Parathyroid adenoma (tissue), 2 donors: ENCODE measurements at regions not wholly inside any gene's neighbourhood (a gene's known extent, or its start where the extent isn't known, plus 50 kb on each side); places are given as distances from the start of the nearest gene placed in this dataset.

ENCODE experiments used
- H2AFZ ChIP-seq: fragments of 300-600 bp; sonication (generic); one replicate; pipeline ENCODE4 v1.7.0; 2017; ENCODE audit warnings: antibody characterized with exemption, mild to moderate bottlenecking
- H3K27ac ChIP-seq: fragments of 300-600 bp; sonication (generic); one replicate; pipeline ENCODE4 v1.7.0; 2017
- H3K27me3 ChIP-seq: fragments of 300-600 bp; sonication (generic); one replicate; pipeline ENCODE4 v1.7.0; 2017; ENCODE audit warnings: low read length; ENCODE audit not compliant: control insufficient read depth, insufficient read depth
- H3K36me3 ChIP-seq: fragments of 300-600 bp; sonication (generic); one replicate; pipeline ENCODE4 v1.7.0; 2017; ENCODE audit warnings: low read length; ENCODE audit not compliant: control insufficient read depth, insufficient read depth
- H3K4me1 ChIP-seq: fragments of 300-600 bp; sonication (generic); one replicate; pipeline ENCODE4 v1.7.0; 2017; ENCODE audit warnings: control low read depth
- H3K4me2 ChIP-seq: fragments of 300-600 bp; sonication (generic); one replicate; pipeline ENCODE4 v1.7.0; 2017; ENCODE audit warnings: low read length
- H3K4me3 ChIP-seq: fragments of 300-600 bp; sonication (generic); one replicate; pipeline ENCODE4 v1.7.0; 2017; ENCODE audit warnings: low read depth, low read length
- H3K79me2 ChIP-seq: fragments of 300-600 bp; sonication (generic); one replicate; pipeline ENCODE4 v1.7.0; 2017; ENCODE audit warnings: control low read depth
- H3K9ac ChIP-seq: fragments of 300-600 bp; sonication (generic); one replicate; pipeline ENCODE4 v1.7.0; 2017; ENCODE audit warnings: mild to moderate bottlenecking
- H3K9me3 ChIP-seq: fragments of 300-600 bp; sonication (generic); one replicate; pipeline ENCODE4 v1.7.0; 2017; ENCODE audit warnings: low read length; ENCODE audit not compliant: control insufficient read depth
- TF ChIP-seq, protein P1 (sequence below): fragments of 300-600 bp; sonication (generic); IDR thresholded peaks from one replicate; pipeline ENCODE4 v1.7.0; 2017; ENCODE audit warnings: antibody characterized with exemption, mild to moderate bottlenecking
- donor health status: primary hyperparathyroidism.

DNA sequence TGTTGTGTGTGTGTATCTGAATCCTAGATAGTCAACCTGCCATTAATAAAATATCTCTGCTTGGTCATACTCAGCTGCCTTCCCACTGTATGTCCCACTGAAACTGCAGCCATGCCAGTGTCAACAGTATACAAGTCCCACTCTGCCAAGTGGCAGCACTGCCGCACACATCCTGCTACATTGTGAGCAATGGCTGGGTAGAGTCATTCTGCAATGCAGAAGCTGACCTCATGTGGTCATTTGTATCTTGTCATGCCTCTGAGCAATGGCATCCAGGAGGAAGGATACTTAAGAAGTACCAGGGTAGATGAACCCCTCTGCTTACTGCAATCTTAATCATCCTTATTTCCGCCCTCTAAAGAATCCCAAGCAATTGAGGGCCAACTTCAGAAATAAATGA is 302.2 kb upstream of the DDX18 start:
- Histone ChIP-seq H3K36me3 (no peaks in the 10 kb centered on the region), H3K4me1 (no peaks in the 10 kb centered on the region), H3K27ac (no peak overlapping the region), H3K79me2 (no peaks in the 10 kb centered on the region), H3K9me3 (no peaks in the 10 kb centered on the region), H3K4me2 (no peak overlapping the region), H3K4me3 (no peak overlapping the region), H2AFZ (no peak overlapping the region), H3K27me3 (no peaks in the 10 kb centered on the region), H3K9ac (no peak overlapping the region)
- TF ChIP-seq, protein P1, sequence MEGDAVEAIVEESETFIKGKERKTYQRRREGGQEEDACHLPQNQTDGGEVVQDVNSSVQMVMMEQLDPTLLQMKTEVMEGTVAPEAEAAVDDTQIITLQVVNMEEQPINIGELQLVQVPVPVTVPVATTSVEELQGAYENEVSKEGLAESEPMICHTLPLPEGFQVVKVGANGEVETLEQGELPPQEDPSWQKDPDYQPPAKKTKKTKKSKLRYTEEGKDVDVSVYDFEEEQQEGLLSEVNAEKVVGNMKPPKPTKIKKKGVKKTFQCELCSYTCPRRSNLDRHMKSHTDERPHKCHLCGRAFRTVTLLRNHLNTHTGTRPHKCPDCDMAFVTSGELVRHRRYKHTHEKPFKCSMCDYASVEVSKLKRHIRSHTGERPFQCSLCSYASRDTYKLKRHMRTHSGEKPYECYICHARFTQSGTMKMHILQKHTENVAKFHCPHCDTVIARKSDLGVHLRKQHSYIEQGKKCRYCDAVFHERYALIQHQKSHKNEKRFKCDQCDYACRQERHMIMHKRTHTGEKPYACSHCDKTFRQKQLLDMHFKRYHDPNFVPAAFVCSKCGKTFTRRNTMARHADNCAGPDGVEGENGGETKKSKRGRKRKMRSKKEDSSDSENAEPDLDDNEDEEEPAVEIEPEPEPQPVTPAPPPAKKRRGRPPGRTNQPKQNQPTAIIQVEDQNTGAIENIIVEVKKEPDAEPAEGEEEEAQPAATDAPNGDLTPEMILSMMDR: no peak

- TF ChIP-seq, protein P1: no peak
- Histone ChIP-seq H2AFZ (no peak overlapping the region), H3K4me3 (no peak overlapping the region), H3K27me3 (no peaks in the 10 kb centered on the region), H3K9me3 (no peaks in the 10 kb centered on the region), H3K4me1 (no peaks in the 10 kb centered on the region), H3K36me3 (no peaks in the 10 kb centered on the region), H3K27ac (no peak overlapping the region), H3K4me2 (no peak overlapping the region), H3K9ac (no peak overlapping the region), H3K79me2 (no peaks in the 10 kb centered on the region)
Observed at GRCh38 chr2:117514371-117514770, 300.1 kb upstream of the DDX18 start.

DNA sequence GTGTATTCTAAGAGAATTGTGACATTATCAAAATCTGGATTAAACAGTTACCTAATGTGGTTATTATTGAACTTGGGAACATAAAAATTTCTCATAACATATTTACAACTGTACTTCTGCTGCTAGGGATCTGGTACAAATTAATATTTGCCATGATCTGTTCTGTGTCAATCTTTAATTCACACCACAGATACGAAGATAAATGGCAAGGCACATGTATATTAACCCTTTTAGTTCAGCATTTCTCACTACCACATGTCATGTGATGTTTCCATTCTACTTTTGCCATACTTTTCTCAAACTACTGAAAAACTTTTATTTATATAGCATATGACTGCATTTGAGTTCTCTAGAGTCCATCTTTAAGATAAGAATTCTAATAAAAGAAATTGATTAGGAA is 295.3 kb upstream of the DDX18 start:
- Histone ChIP-seq H3K27ac (no peak overlapping the region), H2AFZ (no peak overlapping the region), H3K4me1 (no peaks in the 10 kb centered on the region), H3K4me3 (no peak overlapping the region), H3K9ac (no peak overlapping the region), H3K9me3 (no peaks in the 10 kb centered on the region), H3K27me3 (no peaks in the 10 kb centered on the region), H3K36me3 (no peaks in the 10 kb centered on the region), H3K79me2 (no peaks in the 10 kb centered on the region), H3K4me2 (no peak overlapping the region)
- TF ChIP-seq, protein P1: no peak

DNA sequence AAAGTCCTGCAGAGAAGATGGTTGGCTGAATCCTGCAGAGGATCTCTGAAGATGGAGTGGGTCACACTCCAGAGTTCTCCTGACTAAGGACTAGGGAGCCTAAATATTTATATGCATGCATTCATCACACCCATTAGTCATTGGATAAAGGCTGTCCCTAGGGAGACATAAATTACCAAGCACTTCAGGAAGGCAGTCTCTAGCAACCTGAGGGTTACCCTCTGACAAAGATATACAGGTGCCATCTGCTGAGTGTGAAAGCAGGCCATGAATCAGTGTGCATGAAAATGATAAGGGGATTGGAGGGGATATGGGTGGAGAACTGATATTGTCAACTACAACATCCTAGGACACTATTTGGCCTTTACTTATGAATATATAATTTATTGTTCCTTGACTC is 294.8 kb upstream of the DDX18 start:
- no peaks in the 10 kb centered on the region for H3K79me2 ChIP-seq
- H3K27me3 ChIP-seq: no peaks in the 10 kb centered on the region
- no peak overlapping the region for H3K9ac ChIP-seq
- TF ChIP-seq, protein P1: no peak
- no peak overlapping the region for H3K4me2 ChIP-seq
- H3K36me3 ChIP-seq: no peaks in the 10 kb centered on the region
- H3K9me3 ChIP-seq: no peaks in the 10 kb centered on the region
- no peak overlapping the region for H3K4me3 ChIP-seq
- no peaks in the 10 kb centered on the region for H3K4me1 ChIP-seq
- no peak overlapping the region for H3K27ac ChIP-seq
- H2AFZ ChIP-seq: no peak overlapping the region

DNA sequence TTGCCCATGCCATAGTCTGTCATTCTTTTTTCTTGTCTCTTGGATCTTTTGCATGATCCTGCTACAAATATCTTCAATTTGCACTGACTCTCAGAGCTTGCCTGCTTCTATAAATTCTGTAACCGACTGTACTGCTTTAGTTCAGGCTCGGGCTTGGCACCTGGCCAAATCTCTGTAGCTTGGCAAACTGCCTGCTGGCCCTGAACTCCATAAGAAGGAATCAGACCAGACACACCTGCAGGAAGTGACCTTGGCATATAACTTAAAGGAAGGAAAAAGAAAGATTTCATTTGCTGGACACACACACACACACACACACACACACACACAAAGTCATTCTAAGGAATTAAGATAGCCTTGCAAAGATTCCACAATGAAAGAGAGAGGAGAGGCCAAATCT is 291.2 kb upstream of the DDX18 start:
- no peak overlapping the region for H3K4me3 ChIP-seq
- no peak overlapping the region for H3K9ac ChIP-seq
- no peak overlapping the region for H2AFZ ChIP-seq
- no peaks in the 10 kb centered on the region for H3K4me1 ChIP-seq
- H3K27me3 ChIP-seq: no peaks in the 10 kb centered on the region
- no peaks in the 10 kb centered on the region for H3K79me2 ChIP-seq
- H3K36me3 ChIP-seq: no peaks in the 10 kb centered on the region
- no peak overlapping the region for H3K27ac ChIP-seq
- H3K4me2 ChIP-seq: no peak overlapping the region
- TF ChIP-seq, protein P1: no peak
- no peaks in the 10 kb centered on the region for H3K9me3 ChIP-seq
